Activated B cell treated with CpG ODN at 0.5 μM for 24 hours (primary cell): ENCODE measurements at regions not wholly inside any gene's neighbourhood (a gene's known extent, or its start where the extent isn't known, plus 50 kb on each side); places are given as distances from the start of the nearest gene placed in this dataset.

Source experiments
- ATAC-seq: fragments of 200-7000 bp; cut with Tn5 transposase; one replicate; pipeline ENCODE4 v1.10.0; 2021; ENCODE audit warnings: low read depth, mild to moderate bottlenecking, moderate library complexity
- CTCF ChIA-PET: fragments of 350-600 bp; sonication (Branson Sonifier 250); formaldehyde crosslinking; loops from one replicate; lab custom pipeline; 2021; ENCODE audit warnings: antibody characterized with exemption; lab: Charles Lee
- POLR2A ChIA-PET: fragments of 350-600 bp; sonication (Branson Sonifier 250); formaldehyde crosslinking; loops from one replicate; lab custom pipeline; 2021; ENCODE audit warnings: antibody characterized with exemption; lab: Charles Lee
- DNase-seq: peaks from one replicate; pipeline ENCODE4 v3.0.0; 2022
- H3K27ac Mint-ChIP-seq: one replicate; pipeline ENCODE4 v1.8.0; 2020; ENCODE audit warnings: mixed read lengths
- H3K27me3 Mint-ChIP-seq: one replicate; pipeline ENCODE4 v1.8.0; 2021; ENCODE audit warnings: mixed read lengths
- H3K36me3 Mint-ChIP-seq: one replicate; pipeline ENCODE4 v1.8.0; 2021; ENCODE audit warnings: low read depth, mixed read lengths
- H3K4me1 Mint-ChIP-seq: one replicate; pipeline ENCODE4 v1.8.0; 2021; ENCODE audit warnings: mixed read lengths
- H3K4me3 Mint-ChIP-seq: one replicate; pipeline ENCODE4 v1.8.0; 2020; ENCODE audit warnings: mild to moderate bottlenecking, mixed read lengths
- H3K9me3 Mint-ChIP-seq: one replicate; pipeline ENCODE4 v1.8.0; 2020; ENCODE audit warnings: mixed read lengths
- intact Hi-C: fragments of 100-400 bp; cut with micrococcal nuclease; formaldehyde crosslinking; loops from one replicate; pipeline ENCODE4 v1.15.1; 2024
- TF ChIP-seq, protein P1 (sequence below): fragments of 200-600 bp; IDR thresholded peaks from one replicate; pipeline ENCODE4 v1.8.0; 2022; ENCODE audit warnings: antibody characterized with exemption, mild to moderate bottlenecking

DNA sequence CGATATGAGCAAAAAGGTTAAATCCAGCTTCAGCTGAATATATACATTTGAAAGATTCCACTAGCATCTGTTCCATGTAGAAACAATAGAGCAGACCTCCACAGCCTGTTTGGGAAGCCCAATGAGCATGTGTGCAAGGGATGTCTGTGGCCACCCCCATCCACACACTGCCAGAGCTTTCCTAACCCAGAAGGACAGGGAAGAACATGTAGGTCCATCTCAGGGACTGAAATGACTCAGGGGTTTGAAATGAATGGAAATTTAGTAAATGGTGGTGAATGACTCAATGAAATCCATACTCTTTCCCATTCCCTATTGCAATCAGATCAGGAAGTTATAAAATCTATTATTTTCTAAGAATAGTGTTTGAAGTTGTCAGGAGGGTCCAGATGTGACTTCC is 397.2 kb downstream of the DUSP10 start:
- intact Hi-C loops = no loop called here
- TF ChIP-seq, protein P1, sequence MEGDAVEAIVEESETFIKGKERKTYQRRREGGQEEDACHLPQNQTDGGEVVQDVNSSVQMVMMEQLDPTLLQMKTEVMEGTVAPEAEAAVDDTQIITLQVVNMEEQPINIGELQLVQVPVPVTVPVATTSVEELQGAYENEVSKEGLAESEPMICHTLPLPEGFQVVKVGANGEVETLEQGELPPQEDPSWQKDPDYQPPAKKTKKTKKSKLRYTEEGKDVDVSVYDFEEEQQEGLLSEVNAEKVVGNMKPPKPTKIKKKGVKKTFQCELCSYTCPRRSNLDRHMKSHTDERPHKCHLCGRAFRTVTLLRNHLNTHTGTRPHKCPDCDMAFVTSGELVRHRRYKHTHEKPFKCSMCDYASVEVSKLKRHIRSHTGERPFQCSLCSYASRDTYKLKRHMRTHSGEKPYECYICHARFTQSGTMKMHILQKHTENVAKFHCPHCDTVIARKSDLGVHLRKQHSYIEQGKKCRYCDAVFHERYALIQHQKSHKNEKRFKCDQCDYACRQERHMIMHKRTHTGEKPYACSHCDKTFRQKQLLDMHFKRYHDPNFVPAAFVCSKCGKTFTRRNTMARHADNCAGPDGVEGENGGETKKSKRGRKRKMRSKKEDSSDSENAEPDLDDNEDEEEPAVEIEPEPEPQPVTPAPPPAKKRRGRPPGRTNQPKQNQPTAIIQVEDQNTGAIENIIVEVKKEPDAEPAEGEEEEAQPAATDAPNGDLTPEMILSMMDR = no peak
- Mint-ChIP-seq H3K36me3 (no peaks in the 10 kb centered on the region), H3K4me1 (no peaks in the 10 kb centered on the region), H3K27ac (no peak overlapping the region), H3K4me3 (no peak overlapping the region), H3K9me3 (no peaks in the 10 kb centered on the region), H3K27me3 (peaks cover 7% of the 10 kb centered on the region)
- DNase-seq (no peak), ATAC-seq (no peak)
- ChIA-PET CTCF (no interaction called here), POLR2A (no interaction called here)

DNA sequence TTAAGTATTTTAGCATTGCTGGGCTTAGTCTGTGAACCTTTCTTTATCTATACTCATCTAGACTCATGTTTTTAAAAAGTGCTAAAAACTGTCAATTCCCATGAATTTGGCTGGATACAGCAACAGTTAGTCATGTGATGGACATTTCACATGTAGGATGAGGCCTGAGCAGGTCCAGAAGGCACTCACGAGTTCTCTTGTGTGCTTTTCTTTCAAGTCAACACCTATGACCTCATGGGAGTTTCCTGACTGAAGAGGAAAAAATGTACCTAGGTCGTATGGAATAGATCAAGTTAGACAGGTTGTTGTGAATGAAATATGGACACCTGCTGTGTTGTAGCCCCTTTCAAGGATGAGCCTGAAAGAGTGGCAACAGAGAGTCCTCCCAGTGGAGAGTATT is 394.2 kb downstream of the DUSP10 start:
- Mint-ChIP-seq H3K27me3 (peaks cover 4% of the 10 kb centered on the region), H3K4me1 (no peaks in the 10 kb centered on the region), H3K36me3 (no peaks in the 10 kb centered on the region), H3K27ac (no peak overlapping the region), H3K9me3 (no peaks in the 10 kb centered on the region), H3K4me3 (no peak overlapping the region)
- intact Hi-C loops = no loop called here
- POLR2A ChIA-PET = no interaction called here
- ATAC-seq = no peak
- TF ChIP-seq, protein P1 = no peak
- no peak for DNase-seq
- CTCF ChIA-PET = no interaction called here

DNA sequence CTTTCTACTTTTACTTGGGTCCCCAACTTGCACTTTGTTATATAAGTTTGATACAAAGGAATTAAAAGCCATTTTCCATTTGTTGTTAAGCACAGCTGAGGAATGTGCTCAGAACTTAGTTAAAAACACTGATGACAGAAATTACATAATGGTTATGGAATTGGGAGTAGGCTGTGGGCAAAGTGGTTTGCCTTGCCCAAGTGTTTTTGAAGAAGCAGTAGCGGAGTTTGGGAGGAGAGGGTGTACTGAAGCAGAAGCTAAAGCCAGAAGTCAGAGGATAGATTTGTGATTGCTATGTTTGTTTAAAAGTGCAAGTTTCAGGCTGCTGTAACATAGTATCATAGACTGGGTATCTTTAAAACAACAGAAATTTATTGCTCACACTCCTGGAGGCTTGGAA is 391.8 kb downstream of the DUSP10 start:
- ChIA-PET POLR2A (no interaction called here), CTCF (no interaction called here)
- TF ChIP-seq, protein P1 = no peak
- Mint-ChIP-seq H3K27ac (no peak overlapping the region), H3K27me3 (peaks cover 4% of the 10 kb centered on the region), H3K4me3 (no peak overlapping the region), H3K36me3 (no peaks in the 10 kb centered on the region), H3K4me1 (no peaks in the 10 kb centered on the region), H3K9me3 (no peaks in the 10 kb centered on the region)
- no peak for DNase-seq
- intact Hi-C loops = no loop called here
- no peak for ATAC-seq

DNA sequence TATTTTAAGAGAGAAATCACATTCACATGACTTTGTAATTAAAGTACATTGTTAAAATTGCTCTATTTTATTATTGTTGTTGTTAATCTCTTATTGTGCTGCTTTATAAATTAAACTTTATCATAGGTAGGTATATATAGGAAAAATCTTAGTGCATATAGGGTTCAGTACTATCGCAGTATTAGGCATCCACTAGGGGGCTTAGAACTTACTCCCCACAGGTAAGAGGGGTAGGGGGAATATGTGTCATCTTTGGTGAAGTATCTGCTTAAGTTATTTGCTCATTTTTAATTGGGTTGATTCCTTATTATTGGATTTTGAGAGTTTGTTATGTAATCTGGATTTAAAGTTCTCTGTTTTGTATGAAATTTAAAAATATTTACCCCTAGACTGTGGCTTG is 385.2 kb downstream of the DUSP10 start:
- TF ChIP-seq, protein P1 = no peak
- no peak for DNase-seq
- intact Hi-C loops = no loop called here
- Mint-ChIP-seq H3K9me3 (no peaks in the 10 kb centered on the region), H3K27ac (no peak overlapping the region), H3K4me1 (no peaks in the 10 kb centered on the region), H3K4me3 (no peak overlapping the region), H3K27me3 (peaks cover 6% of the 10 kb centered on the region), H3K36me3 (no peaks in the 10 kb centered on the region)
- CTCF ChIA-PET = no interaction called here
- no peak for ATAC-seq
- POLR2A ChIA-PET = no interaction called here

DNA sequence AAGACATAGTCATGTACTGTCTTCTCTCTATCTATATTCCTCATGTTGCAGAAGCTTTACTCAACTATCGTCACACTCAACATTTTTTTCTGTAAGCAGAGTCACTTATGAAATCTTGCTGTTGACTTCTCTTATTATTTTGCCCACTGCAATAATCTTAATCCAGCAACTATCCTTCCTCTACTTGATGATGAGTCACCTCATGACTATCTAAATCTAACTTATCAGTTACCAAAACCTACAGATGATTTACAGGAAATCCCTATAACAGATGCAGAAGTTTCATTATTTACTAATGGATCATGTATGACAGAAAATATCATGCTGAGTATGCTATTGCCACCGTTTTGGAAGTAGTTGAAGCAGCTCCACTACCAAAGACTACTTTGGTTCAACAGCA is 378.9 kb downstream of the DUSP10 start:
- Mint-ChIP-seq H3K9me3 (no peaks in the 10 kb centered on the region), H3K4me1 (no peaks in the 10 kb centered on the region), H3K27ac (no peak overlapping the region), H3K36me3 (no peaks in the 10 kb centered on the region), H3K27me3 (peaks cover 19% of the 10 kb centered on the region), H3K4me3 (no peak overlapping the region)
- DNase-seq (no peak), ATAC-seq (no peak)
- TF ChIP-seq, protein P1 = no peak
- CTCF ChIA-PET = no interaction called here
- POLR2A ChIA-PET = no interaction called here
- intact Hi-C loops = no loop called here
